H1 (cell line): ENCODE measurements at regions not wholly inside any gene's neighbourhood (a gene's known extent, or its start where the extent isn't known, plus 50 kb on each side); places are given as distances from the start of the nearest gene placed in this dataset.
A peak's percentile ranks its signal among the peaks of the same experiment; 100 is the strongest.

Source experiments
- CTCF ChIA-PET: fragments of 300-600 bp; sonication (Branson Sonifier 250); formaldehyde crosslinking; loops from one replicate; lab custom pipeline; 2021; ENCODE audit not compliant: partially characterized antibody; lab: Charles Lee
- POLR2A ChIA-PET: fragments of 300-600 bp; sonication (Branson Sonifier 250); formaldehyde crosslinking; loops from one replicate; lab custom pipeline; 2021; ENCODE audit warnings: inconsistent platforms; ENCODE audit not compliant: partially characterized antibody; lab: Charles Lee
- DNase-seq, 2 experiments: peaks; one replicate each; pipeline versions ENCODE4 v3.0.0 to v3.0.0-alpha.2; 2010 to 2022; ENCODE audit warnings: low spot score in 2 of 2, low read depth in 1 of 2, mixed read lengths in 1 of 2
- FAIRE-seq: peaks from 2 replicates; lab custom pipeline; 2011; peaks lifted over from hg19 to GRCh38; lab: Jason Lieb, UNC
- H2AFZ ChIP-seq: 2 replicates; pipeline ENCODE4 v1.8.1; 2012; ENCODE audit warnings: low read length, inconsistent platforms
- H2AK5ac ChIP-seq: 2 replicates; pipeline ENCODE4 v1.6.1; 2013; ENCODE audit warnings: low read depth, low read length
- H2BK120ac ChIP-seq: replicated peaks from 2 replicates; pipeline ENCODE3; 2013; ENCODE audit warnings: low read depth, low read length, inconsistent platforms
- H2BK12ac ChIP-seq: 2 replicates; pipeline ENCODE4 v1.6.1; 2013; ENCODE audit warnings: low read depth, low read length
- H2BK15ac ChIP-seq: 2 replicates; pipeline ENCODE4 v1.6.1; 2013; ENCODE audit warnings: low read length
- H2BK20ac ChIP-seq: 2 replicates; pipeline ENCODE4 v1.6.1; 2013; ENCODE audit warnings: low read length
- H2BK5ac ChIP-seq: 2 replicates; pipeline ENCODE4 v1.6.1; 2013; ENCODE audit warnings: low read depth, low read length
- H3K14ac ChIP-seq: 2 replicates; pipeline ENCODE4 v1.6.1; 2013; ENCODE audit warnings: inconsistent platforms; ENCODE audit not compliant: insufficient read length
- H3K18ac ChIP-seq: 2 replicates; pipeline ENCODE4 v1.6.1; 2013; ENCODE audit warnings: low read length; ENCODE audit errors: extremely low read depth
- H3K23ac ChIP-seq: 2 replicates; pipeline ENCODE4 v1.6.1; 2013; ENCODE audit warnings: inconsistent platforms; ENCODE audit not compliant: insufficient read length
- H3K23me2 ChIP-seq: 2 replicates; pipeline ENCODE4 v1.6.1; 2013; ENCODE audit warnings: low read depth, low read length
- H3K27ac ChIP-seq: 2 replicates; pipeline ENCODE4 v1.6.1; 2011; ENCODE audit warnings: low read depth, low read length, inconsistent platforms
- H3K27me3 ChIP-seq, 4 experiments: replicated peaks in 1 of 4; 1 replicate in 1 of 4; 2 replicates in 3 of 4; pipeline versions ENCODE4 v1.6.1 to v1.8.1; 2011 to 2013; ENCODE audit warnings: low read length in 3 of 4, mild to moderate bottlenecking in 3 of 4, inconsistent platforms in 2 of 4, mixed read lengths in 2 of 4, moderate library complexity in 1 of 4; ENCODE audit not compliant: control insufficient read depth in 3 of 4, insufficient read depth in 3 of 4; ENCODE audit errors: extremely low read depth in 1 of 4
- H3K36me3 ChIP-seq, 4 experiments: 2 replicates each; pipeline versions ENCODE4 v1.6.1 to v1.8.1; 2011 to 2013; ENCODE audit warnings: mild to moderate bottlenecking in 4 of 4, low read length in 3 of 4, moderate library complexity in 2 of 4, control low read depth in 1 of 4, inconsistent platforms in 1 of 4; ENCODE audit not compliant: insufficient read depth in 4 of 4, control insufficient read depth in 2 of 4
- H3K4ac ChIP-seq: replicated peaks from 2 replicates; pipeline ENCODE3; 2013; ENCODE audit warnings: low read length, low read depth, mixed read lengths, inconsistent platforms; ENCODE audit not compliant: insufficient read length
- H3K4me1 ChIP-seq, 4 experiments: replicated peaks in 1 of 4; 1 replicate in 1 of 4; 2 replicates in 3 of 4; pipeline versions ENCODE4 v1.6.1 to v1.8.1; 2011 to 2013; ENCODE audit warnings: low read length in 3 of 4, inconsistent platforms in 2 of 4, mixed read lengths in 1 of 4; ENCODE audit not compliant: insufficient read depth in 4 of 4, control insufficient read depth in 3 of 4
- H3K4me2 ChIP-seq, 2 experiments: 2 replicates each; pipeline versions ENCODE4 v1.6.1 to v1.8.1; 2011 to 2013; ENCODE audit warnings: low read depth in 2 of 2, low read length in 2 of 2, control low read depth in 1 of 2, inconsistent platforms in 1 of 2, mild to moderate bottlenecking in 1 of 2; ENCODE audit not compliant: insufficient read depth in 1 of 2
- H3K4me3 ChIP-seq, 4 experiments: fragments of 200-600, 300-600 bp in 1 of 4; sonication (generic), shearing (Covaris generic), sonication (Bioruptor Twin) in 1 of 4; 2 replicates each; pipeline versions ENCODE4 v1.5.1 to v1.8.1; 2011 to 2016; ENCODE audit warnings: low read length in 4 of 4, low read depth in 3 of 4, control low read depth in 2 of 4, inconsistent platforms in 2 of 4, mild to moderate bottlenecking in 2 of 4, mixed read lengths in 1 of 4, moderate library complexity in 1 of 4; ENCODE audit not compliant: insufficient read depth in 2 of 4; ENCODE audit errors: extremely low read depth in 1 of 4
- H3K56ac ChIP-seq: replicated peaks from 2 replicates; pipeline ENCODE3; 2013; ENCODE audit warnings: low read depth, mild to moderate bottlenecking, mixed read lengths, low read length, inconsistent platforms; ENCODE audit not compliant: insufficient read length
- H3K79me1 ChIP-seq: 2 replicates; pipeline ENCODE4 v1.6.1; 2013; ENCODE audit warnings: low read depth, low read length, control low read depth
- H3K79me2 ChIP-seq, 2 experiments: 2 replicates each; pipeline versions ENCODE4 v1.6.1 to v1.8.1; 2012 to 2013; ENCODE audit warnings: low read length in 2 of 2, mild to moderate bottlenecking in 2 of 2, inconsistent platforms in 1 of 2; ENCODE audit not compliant: insufficient read depth in 2 of 2, control insufficient read depth in 1 of 2
- H3K9ac ChIP-seq, 4 experiments: replicated peaks in 1 of 4; 1 replicate in 1 of 4; 2 replicates in 3 of 4; pipeline versions ENCODE4 v1.6.1 to v1.8.1; 2011 to 2013; ENCODE audit warnings: low read depth in 3 of 4, low read length in 3 of 4, control low read depth in 2 of 4, mild to moderate bottlenecking in 2 of 4, moderate library complexity in 2 of 4, inconsistent platforms in 1 of 4; ENCODE audit errors: extremely low read depth in 1 of 4
- H3K9me3 ChIP-seq, 2 experiments: 2 replicates each; pipeline versions ENCODE4 v1.6.1 to v1.8.1; 2012 to 2013; ENCODE audit warnings: mild to moderate bottlenecking in 2 of 2, moderate library complexity in 2 of 2, control low read depth in 1 of 2, inconsistent platforms in 1 of 2, low read depth in 1 of 2, low read length in 1 of 2, mixed read lengths in 1 of 2; ENCODE audit not compliant: insufficient read depth in 2 of 2
- H4K20me1 ChIP-seq, 2 experiments: replicated peaks in 1 of 2; 2 replicates each; pipeline versions ENCODE3 to v1.8.1; 2011 to 2013; ENCODE audit warnings: inconsistent platforms in 2 of 2, low read length in 2 of 2, mild to moderate bottlenecking in 1 of 2; ENCODE audit not compliant: insufficient read depth in 2 of 2, control insufficient read depth in 1 of 2
- H4K5ac ChIP-seq: 2 replicates; pipeline ENCODE4 v1.6.1; 2013; ENCODE audit warnings: low read length, low read depth, mixed read lengths, inconsistent platforms; ENCODE audit not compliant: insufficient read length
- H4K8ac ChIP-seq: 2 replicates; pipeline ENCODE4 v1.8.0; 2013; ENCODE audit warnings: mild to moderate bottlenecking, moderate library complexity, low read length, inconsistent platforms; ENCODE audit not compliant: insufficient read depth; ENCODE audit errors: extremely low read depth
- H4K91ac ChIP-seq: replicated peaks from 2 replicates; pipeline ENCODE3; 2013; ENCODE audit warnings: low read length, mixed read lengths, inconsistent platforms; ENCODE audit not compliant: insufficient read length
- CBX5 ChIP-seq: fragments of 300-800, 300-1000 bp; sonication (generic); IDR thresholded peaks from 2 replicates; pipeline ENCODE4 v1.7.1; 2016; ENCODE audit warnings: antibody characterized with exemption, low read length, low read depth
- CEBPB ChIP-seq: IDR thresholded peaks from 2 replicates; pipeline ENCODE4 v1.6.1; 2012; ENCODE audit warnings: low read depth, low read length
- CHD2 ChIP-seq: IDR thresholded peaks from 2 replicates; pipeline ENCODE4 v1.6.1; 2012; ENCODE audit warnings: low read length, improper control_type of control experiment
- E2F6 ChIP-seq: IDR thresholded peaks from 2 replicates; pipeline ENCODE4 v1.6.1; 2012; ENCODE audit warnings: inconsistent platforms
- EP300 ChIP-seq, 2 experiments: IDR thresholded peaks; 1 replicate in 1 of 2; 2 replicates in 1 of 2; pipeline ENCODE4 v1.6.1; 2011 to 2012; ENCODE audit warnings: low read depth in 2 of 2, low read length in 2 of 2, mild to moderate bottlenecking in 2 of 2, borderline replicate concordance in 1 of 2, inconsistent platforms in 1 of 2, moderate library complexity in 1 of 2
- FOSL1 ChIP-seq: IDR thresholded peaks from 2 replicates; pipeline ENCODE4 v1.6.1; 2011; ENCODE audit warnings: mild to moderate bottlenecking, low read depth, low read length, moderate library complexity; ENCODE audit not compliant: insufficient read depth
- HDAC6 ChIP-seq: IDR thresholded peaks from one replicate; pipeline ENCODE4 v1.7.1; 2012; ENCODE audit warnings: low read depth, mild to moderate bottlenecking, inconsistent platforms, low read length, moderate library complexity
- KDM4A ChIP-seq: IDR thresholded peaks from one replicate; pipeline ENCODE4 v1.7.1; 2012; ENCODE audit warnings: low read depth, mild to moderate bottlenecking, moderate library complexity, low read length, inconsistent platforms; ENCODE audit not compliant: severe bottlenecking
- MAFK ChIP-seq: IDR thresholded peaks from 2 replicates; pipeline ENCODE4 v1.6.1; 2012; ENCODE audit warnings: low read depth, mild to moderate bottlenecking, improper control_type of control experiment, low read length
- MAX ChIP-seq: IDR thresholded peaks from 2 replicates; pipeline ENCODE4 v1.6.1; 2012; ENCODE audit warnings: inconsistent platforms
- USF2 ChIP-seq: IDR thresholded peaks from 2 replicates; pipeline ENCODE4 v1.6.1; 2011; ENCODE audit warnings: low read length, improper control_type of control experiment
- ZNF274 ChIP-seq: IDR thresholded peaks from 2 replicates; pipeline ENCODE4 v1.7.0; 2012; ENCODE audit warnings: low read length, borderline replicate concordance; ENCODE audit errors: extremely low read depth
- WGBS, 2 experiments: shearing (Covaris generic) in 1 of 2; methylation state at CpG; one replicate each; pipeline versions ENCODE4 v1.1.6 to v1.1.7; 2013 to 2015; ENCODE audit warnings: low lambda C conversion rate in 2 of 2, mixed read lengths in 2 of 2, inconsistent platforms in 1 of 2, low coverage in 1 of 2, missing lambda C conversion rate in 1 of 2; ENCODE audit not compliant: insufficient replicate concordance in 2 of 2, insufficient coverage in 1 of 2, insufficient read length in 1 of 2; ENCODE audit errors: extremely low coverage in 1 of 2, missing lambda C conversion rate in 1 of 2; 5-methylcytosine and 5-hydroxymethylcytosine counted together

- H2BK20ac ChIP-seq = no peak overlapping the region
- ChIA-PET POLR2A (no interaction called here), CTCF (no interaction called here)
- no peak overlapping the region for H2BK5ac ChIP-seq
- no peaks in the 10 kb centered on the region for H3K27me3 ChIP-seq
- no peak overlapping the region for H3K14ac ChIP-seq
- no peak for FAIRE-seq
- H4K8ac ChIP-seq = no peak overlapping the region
- H3K23me2 ChIP-seq = no peaks in the 10 kb centered on the region
- WGBS, 2 experiments = 96% methylated on average over 2 of the region's 2 CpGs; no CpG with 5 or more reads in 1 of the 2 experiments
- no peaks in the 10 kb centered on the region for H3K36me3 ChIP-seq
- no peaks in the 10 kb centered on the region for H4K20me1 ChIP-seq
- no peaks in the 10 kb centered on the region for H3K79me1 ChIP-seq
- H2BK15ac ChIP-seq = no peak overlapping the region
- H4K5ac ChIP-seq = no peak overlapping the region
- H3K27ac ChIP-seq = no peak overlapping the region
- no peak overlapping the region for H3K18ac ChIP-seq
- no peak overlapping the region for H3K4me2 ChIP-seq
- no peak overlapping the region for H2BK120ac ChIP-seq
- peak overlapping the region in 1 of 4 experiments; percentile 34; a peak in 1 of 7 replicates for H3K9ac ChIP-seq
- H2BK12ac ChIP-seq = no peak overlapping the region
- H3K4me3 ChIP-seq = no peak overlapping the region
- no peak overlapping the region for H3K56ac ChIP-seq
- no peak overlapping the region for H3K4ac ChIP-seq
- H3K23ac ChIP-seq = no peak overlapping the region
- DNase-seq = no peak
- no peaks in the 10 kb centered on the region for H3K9me3 ChIP-seq
- no peak overlapping the region for H4K91ac ChIP-seq
- peak overlapping the region; percentile 41 for H2AFZ ChIP-seq
- TF ChIP-seq CEBPB (no peak), EP300 (IDR thresholded peaks at IDR 0.05; ENCODE audit: borderline replicate concordance in 1 of 2, low read depth in 2 of 2, low read length in 2 of 2) (no peak), CBX5 (no peak), MAX (no peak), HDAC6 (no peak), MAFK (no peak), ZNF274 (no peak), E2F6 (no peak), CHD2 (no peak), USF2 (no peak), FOSL1 (no peak), KDM4A (no peak)
- H3K4me1 ChIP-seq = no peaks in the 10 kb centered on the region
- H2AK5ac ChIP-seq = no peak overlapping the region
- H3K79me2 ChIP-seq = no peaks in the 10 kb centered on the region
These were observed 169.2 kb downstream of the COX7C start for GRCh38 chr5:86786955-86787354.
